Suprapubic skin (tissue), 4 donors: ENCODE measurements at regions not wholly inside any gene's neighbourhood (a gene's known extent, or its start where the extent isn't known, plus 50 kb on each side); places are given as distances from the start of the nearest gene placed in this dataset.
A peak's percentile ranks its signal among the peaks of the same experiment; 100 is the strongest.

Source experiments
- DNase-seq, 2 donors: peaks; one replicate each; pipeline ENCODE4 v3.0.0-alpha.2; 2019; ENCODE audit warnings: low spot score in 2 of 2
- H3K27ac ChIP-seq: fragments of 200-600 bp; sonication (generic); one replicate; pipeline ENCODE4 v1.5.1; 2019
- H3K27me3 ChIP-seq: fragments of 200-600 bp; sonication (generic); one replicate; pipeline ENCODE4 v1.5.1; 2019
- H3K36me3 ChIP-seq: fragments of 200-600 bp; sonication (generic); one replicate; pipeline ENCODE4 v1.5.1; 2019
- H3K4me1 ChIP-seq: fragments of 200-600 bp; sonication (generic); one replicate; pipeline ENCODE4 v1.5.1; 2019
- H3K4me3 ChIP-seq: fragments of 200-600 bp; sonication (generic); one replicate; pipeline ENCODE4 v1.5.1; 2019; ENCODE audit warnings: mild to moderate bottlenecking
- H3K9me3 ChIP-seq: fragments of 200-600 bp; sonication (generic); one replicate; pipeline ENCODE4 v1.5.1; 2019
- CTCF ChIP-seq, 2 donors: fragments of 200-600 bp in 1 of 2; fragments of 450-650 bp in 1 of 2; sonication (generic) in 1 of 2; IDR thresholded peaks; one replicate each; pipeline ENCODE4 v1.5.1; 2016 to 2019; ENCODE audit warnings: antibody characterized with exemption in 2 of 2, mild to moderate bottlenecking in 1 of 2, moderate library complexity in 1 of 2
- EP300 ChIP-seq: sonication (generic); formaldehyde crosslinking; IDR thresholded peaks from one replicate; pipeline ENCODE4 v1.6.1; 2017; ENCODE audit warnings: antibody characterized with exemption
- POLR2A ChIP-seq, 2 donors: fragments of 450-650 bp; IDR thresholded peaks; one replicate each; pipeline ENCODE4 v1.6.1; 2017; ENCODE audit warnings: antibody characterized with exemption in 2 of 2, mild to moderate bottlenecking in 2 of 2, moderate library complexity in 2 of 2
- POLR2AphosphoS5 ChIP-seq, 3 donors: sonication (generic); formaldehyde crosslinking; IDR thresholded peaks; one replicate each; pipeline ENCODE4 v1.6.1; 2017; ENCODE audit warnings: antibody characterized with exemption in 3 of 3
- WGBS: methylation state at CpG from one replicate; pipeline ENCODE4 v1.1.5; 2018; 5-methylcytosine and 5-hydroxymethylcytosine counted together

GRCh38 chr1:170219163-170219562 lies 73.4 kb downstream of the NTMT2 start:
- Histone ChIP-seq H3K27me3 (no peaks in the 10 kb centered on the region), H3K4me3 (no peak overlapping the region), H3K9me3 (no peaks in the 10 kb centered on the region), H3K36me3 (no peaks in the 10 kb centered on the region), H3K27ac (no peak overlapping the region), H3K4me1 (peaks cover 15% of the 10 kb centered on the region)
- DNase-seq = no peak
- 90% methylated on average over 3 of the region's 3 CpGs for WGBS
- TF ChIP-seq POLR2AphosphoS5 (IDR thresholded peaks at IDR 0.05) (no peak), POLR2A (IDR thresholded peaks at IDR 0.05) (no peak), EP300 (no peak), CTCF (IDR thresholded peaks at IDR 0.05) (no peak)

GRCh38 chr1:170221031-170221430 lies 75.3 kb downstream of the NTMT2 start:
- H3K9me3 ChIP-seq = no peaks in the 10 kb centered on the region
- H3K4me3 ChIP-seq = no peak overlapping the region
- no peaks in the 10 kb centered on the region for H3K36me3 ChIP-seq
- TF ChIP-seq EP300 (no peak), POLR2AphosphoS5 (IDR thresholded peaks at IDR 0.05) (peak in 2 of 3 donors; percentile 44 to 58), POLR2A (IDR thresholded peaks at IDR 0.05) (no peak), CTCF (IDR thresholded peaks at IDR 0.05) (no peak)
- H3K4me1 ChIP-seq = peaks cover 12% of the 10 kb centered on the region
- no peak for DNase-seq
- H3K27me3 ChIP-seq = no peaks in the 10 kb centered on the region
- peak overlapping the region; percentile 29 for H3K27ac ChIP-seq
- WGBS = 74% methylated on average over 2 of the region's 2 CpGs

- Histone ChIP-seq H3K27me3 (no peaks in the 10 kb centered on the region), H3K9me3 (no peaks in the 10 kb centered on the region), H3K27ac (no peak overlapping the region), H3K4me1 (peaks cover 14% of the 10 kb centered on the region), H3K4me3 (no peak overlapping the region), H3K36me3 (no peaks in the 10 kb centered on the region)
- WGBS = 77% methylated on average over 2 of the region's 2 CpGs
- DNase-seq = no peak
- TF ChIP-seq EP300 (no peak), CTCF (IDR thresholded peaks at IDR 0.05) (no peak), POLR2AphosphoS5 (IDR thresholded peaks at IDR 0.05) (no peak), POLR2A (IDR thresholded peaks at IDR 0.05) (no peak)
These were observed 75.7 kb downstream of the NTMT2 start for GRCh38 chr1:170221495-170221894.

GRCh38 chr1:170224469-170224868 lies 78.7 kb downstream of the NTMT2 start:
- TF ChIP-seq CTCF (IDR thresholded peaks at IDR 0.05) = no peak
- no peak for TF ChIP-seq POLR2A (IDR thresholded peaks at IDR 0.05)
- TF ChIP-seq EP300 = no peak
- no peak for TF ChIP-seq POLR2AphosphoS5 (IDR thresholded peaks at IDR 0.05)
- H3K36me3 ChIP-seq = no peaks in the 10 kb centered on the region
- no peaks in the 10 kb centered on the region for H3K27me3 ChIP-seq
- DNase-seq = no peak
- WGBS = 64% methylated on average over 3 of the region's 3 CpGs
- H3K4me1 ChIP-seq = peaks cover 14% of the 10 kb centered on the region
- H3K4me3 ChIP-seq = no peak overlapping the region
- H3K27ac ChIP-seq = no peak overlapping the region
- no peaks in the 10 kb centered on the region for H3K9me3 ChIP-seq

- H3K27ac ChIP-seq = no peak overlapping the region
- no peaks in the 10 kb centered on the region for H3K9me3 ChIP-seq
- H3K4me3 ChIP-seq = no peak overlapping the region
- H3K27me3 ChIP-seq = no peaks in the 10 kb centered on the region
- WGBS = 79% methylated on average over 2 of the region's 2 CpGs
- no peak for TF ChIP-seq CTCF (IDR thresholded peaks at IDR 0.05)
- no peak for TF ChIP-seq EP300
- TF ChIP-seq POLR2A (IDR thresholded peaks at IDR 0.05) = no peak
- TF ChIP-seq POLR2AphosphoS5 (IDR thresholded peaks at IDR 0.05) = no peak
- H3K4me1 ChIP-seq = peaks cover 8% of the 10 kb centered on the region
- no peaks in the 10 kb centered on the region for H3K36me3 ChIP-seq
- no peak for DNase-seq
These were observed 80.2 kb downstream of the NTMT2 start for GRCh38 chr1:170225781-170226530.
